ENCODE measurements at regions not wholly inside any gene's neighbourhood (a gene's known extent, or its start where the extent isn't known, plus 50 kb on each side); places are given as distances from the start of the nearest gene placed in this dataset.

DNA sequence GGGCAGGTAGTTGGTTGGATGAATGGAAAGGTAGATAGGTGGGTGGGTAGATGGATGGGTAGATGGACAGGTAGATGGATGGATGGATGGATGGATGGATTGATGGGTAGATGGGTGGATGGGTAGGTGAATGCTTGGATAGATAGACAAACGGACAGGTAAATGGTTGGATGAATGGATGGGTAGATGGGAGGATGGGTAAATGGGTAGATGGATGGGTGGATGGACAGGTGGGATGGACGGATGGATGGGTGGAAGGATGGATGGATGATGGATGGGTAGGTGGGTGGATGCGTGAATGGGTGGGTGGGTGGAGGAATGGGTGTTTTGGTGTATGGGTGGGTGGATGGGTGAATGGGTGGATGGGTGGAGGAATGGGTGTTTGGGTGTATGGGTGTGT is 50.1 kb upstream of the ASAP2 start:
- no peak for DNase-seq

DNA sequence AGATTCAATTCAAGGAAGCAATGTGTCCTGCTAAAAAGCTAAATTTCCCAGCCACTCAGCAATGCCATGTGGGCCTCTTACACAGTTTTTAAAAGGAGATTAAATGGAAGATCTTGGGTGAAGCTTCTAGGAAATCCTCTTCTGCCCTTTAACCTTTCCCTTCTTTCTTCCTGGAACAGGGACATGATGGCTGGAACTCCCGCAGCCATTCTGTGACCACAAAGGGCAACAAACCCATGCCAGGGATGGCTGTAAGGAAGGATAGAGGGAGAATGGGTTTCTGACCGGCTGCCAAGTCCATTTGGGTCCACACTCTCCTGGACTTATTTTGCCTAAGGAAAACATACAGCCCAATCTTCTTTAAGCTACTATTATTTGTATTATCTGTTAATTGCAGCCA is 52.6 kb upstream of the ASAP2 start:
- DNase-seq, result no peak

DNA sequence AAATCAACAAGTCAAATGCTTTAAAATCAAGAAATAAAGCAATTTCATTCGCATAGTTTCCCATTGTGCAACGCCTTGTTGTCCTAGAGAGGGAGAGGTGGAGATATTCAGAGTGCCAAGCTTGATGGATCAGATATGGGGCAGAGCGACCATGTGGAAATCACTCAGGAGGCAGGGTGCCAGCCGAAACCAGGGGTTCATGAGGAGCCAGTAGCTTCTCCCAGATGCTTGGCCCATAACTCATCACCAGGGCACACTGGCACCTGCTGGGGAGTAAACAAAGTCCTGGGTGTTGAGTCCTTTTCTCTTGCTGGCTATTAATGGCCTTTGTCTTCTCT is 53.0 kb upstream of the ASAP2 start:
- DNase-seq, result no peak

DNA sequence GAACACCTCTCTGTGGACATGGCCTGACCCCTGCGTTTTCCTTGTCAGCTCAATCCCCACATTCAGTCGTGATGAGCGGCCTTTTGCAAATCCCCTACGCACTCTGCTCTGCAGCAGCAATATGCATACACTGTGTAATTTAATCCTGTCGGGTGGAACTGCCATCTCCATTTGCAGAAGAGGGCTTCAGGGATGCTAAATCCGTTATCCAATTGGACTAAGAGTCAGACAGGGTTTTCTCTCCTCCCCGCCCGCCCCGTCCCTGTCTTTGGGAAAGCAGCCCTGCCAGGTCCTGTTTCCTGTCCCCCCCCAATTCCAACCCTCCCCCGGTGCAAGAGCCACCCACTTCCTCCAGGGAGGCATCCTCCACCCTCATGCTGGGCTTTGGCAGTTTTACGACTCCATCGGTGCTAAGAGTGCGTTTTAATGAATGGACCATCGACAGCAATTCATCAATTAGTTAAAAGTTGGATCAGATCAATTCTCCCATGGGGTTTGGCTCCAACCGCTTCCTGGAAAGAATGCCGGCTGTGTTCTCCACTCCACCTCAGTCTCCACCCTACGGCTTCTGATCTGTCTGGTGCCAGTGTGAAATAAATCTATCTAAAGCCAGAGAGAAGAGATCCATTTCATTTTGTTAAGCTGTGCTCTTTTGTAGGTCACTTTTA is 53.5 kb upstream of the ASAP2 start:
- DNase-seq, result no peak

DNA sequence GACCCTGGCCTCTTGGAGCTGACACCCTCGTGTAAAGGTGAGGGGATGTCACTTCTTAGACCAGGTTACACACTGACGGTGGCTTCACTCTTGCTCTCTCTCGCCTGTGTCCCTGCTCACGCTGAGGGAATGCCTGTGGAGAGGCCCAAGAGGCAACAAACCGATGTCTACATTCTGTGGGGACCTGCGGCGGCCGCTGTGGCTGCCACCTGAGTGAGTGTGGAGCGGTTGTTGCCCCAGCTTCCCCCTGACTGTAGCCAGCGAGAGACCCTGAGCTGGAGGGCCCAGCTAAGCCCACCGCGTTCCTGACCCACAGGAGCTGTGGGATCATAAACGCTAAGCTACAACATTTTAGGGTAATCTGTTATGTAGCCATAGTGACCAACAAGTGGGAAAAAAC is 55.7 kb upstream of the ASAP2 start:
- DNase-seq, result no peak

DNA sequence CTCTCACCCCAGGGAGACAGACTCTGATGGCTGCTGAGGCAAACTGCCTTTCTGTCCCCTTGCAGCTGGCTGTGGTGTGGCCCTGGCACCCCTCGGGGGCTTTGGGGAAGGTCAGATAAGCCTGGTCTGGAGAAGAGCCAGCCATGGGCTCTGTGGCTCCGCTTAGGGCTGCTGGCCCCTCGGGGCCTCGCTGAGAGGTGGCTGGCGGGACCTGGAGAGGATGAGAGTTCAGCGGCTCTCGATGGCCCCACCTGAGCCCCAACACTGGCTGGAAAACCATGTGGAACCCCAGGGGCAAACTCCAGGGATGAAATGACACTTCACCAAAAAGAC is 56.1 kb upstream of the ASAP2 start:
- no peak for DNase-seq

DNA sequence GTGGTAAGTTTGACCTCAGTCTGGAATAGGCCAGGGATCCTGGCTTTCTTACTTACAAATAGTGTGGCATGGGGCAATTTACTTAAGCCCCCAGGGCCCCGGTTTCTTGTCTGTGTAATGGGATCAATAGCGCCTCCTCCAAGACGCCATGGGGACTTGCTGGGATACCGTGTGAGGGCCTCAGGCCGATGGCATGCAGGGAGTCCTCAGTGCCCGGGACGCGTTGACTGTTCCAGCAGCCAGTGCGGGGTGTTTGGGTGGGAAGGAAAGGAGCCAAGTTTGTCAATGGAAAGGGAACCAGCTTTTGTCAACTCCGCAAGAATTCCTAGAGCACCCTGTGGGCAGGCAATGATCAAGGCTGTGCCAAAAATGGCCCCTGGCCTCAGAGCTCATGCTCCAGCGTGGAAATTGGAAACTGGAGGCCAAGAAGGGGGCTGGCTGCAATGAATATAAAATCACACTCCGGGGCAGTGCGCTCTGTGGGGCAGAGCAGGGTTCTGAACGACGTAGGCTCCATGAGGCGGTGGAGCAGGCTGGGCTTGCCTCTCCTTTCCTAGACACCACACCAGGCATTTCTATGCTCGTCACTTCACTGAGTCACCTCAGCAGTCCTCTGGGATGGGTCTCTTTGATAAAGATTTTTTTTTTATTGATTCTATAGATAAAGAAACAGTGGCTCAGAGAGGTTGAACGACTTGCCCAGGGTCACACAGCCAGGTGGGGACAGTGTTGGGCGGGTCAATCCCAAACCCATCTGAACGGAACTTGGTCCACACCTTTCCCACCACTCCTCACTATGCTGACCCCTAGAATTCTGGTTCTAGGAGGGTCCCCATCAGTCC is 56.7 kb upstream of the ASAP2 start:
- no peak for DNase-seq

DNA sequence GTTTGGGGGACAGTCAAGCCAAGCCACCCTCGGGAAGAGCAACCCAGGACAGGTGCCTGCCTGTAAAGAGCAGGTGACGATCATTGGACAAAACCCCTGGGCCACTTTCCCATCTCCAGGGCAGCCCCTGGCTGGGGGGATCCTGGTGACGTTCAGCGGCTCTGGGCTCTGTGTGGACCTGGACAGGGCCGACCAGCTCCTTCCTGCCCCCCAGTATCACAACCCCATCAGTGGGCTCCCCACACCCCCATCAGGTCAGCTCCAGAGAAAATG is 57.3 kb upstream of the ASAP2 start:
- DNase-seq, result no peak

DNA sequence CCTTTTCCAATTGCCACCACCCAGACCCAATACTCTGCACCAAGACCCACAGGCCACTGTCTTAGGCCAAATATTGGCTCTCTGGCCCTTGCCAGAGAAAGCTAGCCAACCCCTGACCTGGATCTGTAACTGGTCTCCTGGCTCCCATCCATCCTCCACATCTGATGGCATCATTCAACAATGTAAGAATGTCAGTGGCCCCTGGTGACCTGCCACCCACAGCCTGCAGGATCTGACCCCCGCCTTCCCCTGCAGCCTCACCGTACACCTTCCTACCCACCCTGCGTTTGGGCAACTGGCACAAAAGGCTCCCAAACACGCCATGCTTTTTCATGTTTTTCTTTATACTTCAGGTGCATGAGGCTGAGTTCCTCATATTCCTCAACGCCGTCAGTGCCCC is 60.0 kb upstream of the ASAP2 start:
- no peak for DNase-seq

DNA sequence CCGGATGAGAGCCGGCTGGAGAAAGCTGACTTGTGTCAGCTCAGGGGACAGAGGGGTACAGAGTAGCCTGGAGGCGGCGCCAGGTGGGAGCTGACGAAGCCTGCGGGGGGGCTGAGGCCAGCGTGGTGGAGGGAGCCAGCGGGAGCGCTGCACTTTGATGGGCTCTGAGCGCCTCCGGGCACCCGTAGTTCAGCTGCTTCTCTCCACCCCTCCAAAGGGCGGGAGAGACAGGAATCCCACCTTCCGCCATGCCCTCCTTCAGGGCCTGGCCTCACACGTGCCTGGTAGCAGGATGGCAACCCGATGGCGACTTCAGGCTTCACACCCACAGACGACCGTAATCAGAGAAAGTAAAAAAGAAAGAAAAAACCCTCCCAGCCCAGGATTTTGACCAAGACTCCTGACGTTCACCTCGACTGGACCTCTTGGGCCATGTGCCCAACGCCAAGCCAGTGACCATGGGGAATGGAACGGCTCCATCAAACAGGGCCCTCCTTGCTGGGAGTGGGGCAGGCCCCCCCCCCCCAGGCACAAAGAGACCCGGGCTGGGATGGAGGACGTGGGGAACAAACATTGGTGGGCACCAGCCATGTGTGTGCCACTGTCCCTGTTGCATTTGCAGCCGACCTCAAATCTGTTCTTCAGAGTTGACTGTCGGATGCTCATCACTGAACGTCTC is 60.7 kb upstream of the ASAP2 start:
- DNase-seq, result no peak

DNA sequence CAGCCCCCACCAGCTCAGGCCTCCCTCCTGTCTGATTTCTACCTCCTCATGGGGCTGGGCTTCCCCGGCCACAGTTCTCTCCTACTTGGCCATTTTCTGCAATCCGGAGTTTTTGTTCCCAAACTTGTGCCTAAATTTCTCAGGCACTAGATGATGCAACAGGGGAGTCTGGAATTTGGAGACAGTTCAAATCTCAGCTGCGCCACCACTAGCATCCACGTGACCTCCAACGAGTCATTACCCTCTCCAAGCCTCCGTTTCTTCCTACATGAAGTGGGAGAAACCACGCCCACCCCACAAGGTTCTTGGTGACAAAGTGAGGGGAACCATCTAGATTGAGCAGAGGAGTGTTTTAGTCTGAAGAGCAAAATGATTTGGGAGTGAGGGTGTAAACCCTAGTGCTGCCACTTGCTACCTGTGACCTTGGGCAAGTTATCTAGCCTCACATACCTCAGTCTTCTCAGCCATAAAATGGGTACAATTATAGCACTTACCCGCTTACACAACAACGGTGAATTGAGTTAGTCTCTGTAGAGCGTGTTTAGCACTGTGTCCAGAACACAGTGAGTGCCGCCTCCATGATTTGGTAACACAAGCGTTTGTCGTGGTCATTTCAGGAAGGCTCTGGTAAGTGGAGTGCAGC is 61.4 kb upstream of the ASAP2 start:
- no peak for DNase-seq

DNA sequence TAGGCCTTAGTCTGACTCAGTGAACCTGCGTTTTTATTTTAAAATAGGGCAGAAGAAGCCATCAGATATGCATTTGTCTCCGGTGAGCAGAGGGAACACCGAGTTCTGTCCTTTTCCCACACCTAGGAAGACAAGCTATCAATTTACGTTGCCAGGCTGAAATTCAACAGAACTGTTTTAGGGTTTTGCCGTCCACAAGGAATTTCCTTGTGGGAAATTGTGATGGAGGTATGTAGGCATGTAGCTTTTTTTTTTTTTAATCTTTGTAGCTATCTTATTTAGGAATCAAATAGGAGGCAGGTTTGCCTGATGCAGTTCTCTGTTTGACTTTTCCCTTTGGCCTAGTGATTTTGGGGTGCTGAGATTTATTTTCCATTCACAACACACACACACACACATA is 62.0 kb upstream of the ASAP2 start:
- no peak for DNase-seq

DNA sequence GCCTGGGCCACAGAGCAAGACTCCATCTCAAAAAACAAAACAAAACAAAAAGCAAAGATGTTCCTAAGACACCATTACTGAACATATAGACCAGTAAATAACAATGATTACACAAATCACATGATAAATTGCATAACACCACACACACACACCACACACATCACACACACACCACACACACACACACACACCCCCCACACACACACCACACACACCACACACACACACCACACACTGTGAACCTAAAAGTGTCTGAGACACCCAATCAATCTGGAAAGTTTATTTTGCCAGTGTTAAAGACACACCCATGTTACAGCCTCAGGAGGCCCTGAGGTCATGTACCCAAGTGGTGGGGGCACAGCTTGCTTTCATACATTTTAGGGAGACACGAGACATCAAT is 62.6 kb upstream of the ASAP2 start:
- DNase-seq, result no peak

DNA sequence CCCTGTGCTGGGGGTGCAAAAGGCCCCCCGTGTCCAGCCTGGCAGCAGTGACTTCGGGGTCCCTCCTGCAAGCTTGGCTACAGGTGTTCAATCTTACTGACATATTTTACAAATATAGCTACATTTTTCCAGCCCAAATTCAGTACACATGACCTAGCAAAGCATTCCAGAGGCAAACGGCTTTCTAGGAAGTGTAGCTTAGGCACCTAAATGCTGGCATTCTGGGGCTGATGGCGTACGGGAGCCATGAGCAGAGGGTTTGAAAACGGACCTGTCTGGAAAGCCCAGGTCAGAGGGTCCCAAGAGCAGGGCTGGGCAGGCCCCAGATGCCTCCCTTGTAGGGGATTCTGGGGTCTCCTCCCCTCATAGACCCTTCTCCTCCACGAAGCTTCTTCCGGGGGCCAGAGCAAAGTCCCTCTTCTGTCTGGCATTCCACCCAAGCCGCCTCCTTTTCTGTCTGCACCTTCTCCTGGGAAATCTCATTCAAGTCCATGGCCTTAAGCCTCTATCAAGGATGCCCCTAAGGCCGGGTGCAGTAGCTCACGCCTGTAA is 63.3 kb upstream of the ASAP2 start:
- no peak for DNase-seq

DNA sequence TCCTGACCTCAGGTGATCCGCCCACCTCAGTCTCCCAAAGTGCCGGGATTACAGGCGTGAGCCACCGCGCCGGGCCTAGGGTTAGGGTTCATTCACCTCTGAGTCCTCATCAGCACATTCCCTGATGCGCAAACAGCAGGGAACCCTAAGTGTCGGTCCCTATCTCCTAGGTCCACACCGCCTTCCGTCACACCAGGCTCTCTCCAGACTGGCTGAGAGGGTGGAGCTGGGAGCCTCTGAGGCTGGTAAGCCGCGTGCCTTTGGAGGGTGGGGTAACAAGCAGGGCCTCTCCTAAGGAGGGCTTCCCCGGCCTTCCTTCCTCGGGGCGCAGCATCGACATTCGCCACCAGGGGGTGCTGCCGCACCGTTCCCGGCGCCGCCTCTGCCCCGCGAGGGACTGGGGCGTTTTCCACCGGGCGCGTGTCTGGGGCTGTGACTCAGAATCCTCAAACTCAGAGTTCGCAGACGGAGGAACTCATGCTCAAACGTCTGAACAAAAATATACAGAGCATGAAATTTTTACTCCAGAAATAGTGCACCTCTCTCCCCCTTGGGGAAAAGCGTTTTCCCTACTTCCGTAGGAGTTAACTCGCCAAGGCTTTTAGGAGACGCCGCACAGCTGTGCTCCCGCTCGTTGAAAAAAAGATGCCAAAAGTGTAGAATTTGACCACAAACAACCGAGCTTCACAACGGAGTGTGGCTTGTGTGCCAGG is 63.9 kb upstream of the ASAP2 start:
- peak; percentile 31 for DNase-seq

DNA sequence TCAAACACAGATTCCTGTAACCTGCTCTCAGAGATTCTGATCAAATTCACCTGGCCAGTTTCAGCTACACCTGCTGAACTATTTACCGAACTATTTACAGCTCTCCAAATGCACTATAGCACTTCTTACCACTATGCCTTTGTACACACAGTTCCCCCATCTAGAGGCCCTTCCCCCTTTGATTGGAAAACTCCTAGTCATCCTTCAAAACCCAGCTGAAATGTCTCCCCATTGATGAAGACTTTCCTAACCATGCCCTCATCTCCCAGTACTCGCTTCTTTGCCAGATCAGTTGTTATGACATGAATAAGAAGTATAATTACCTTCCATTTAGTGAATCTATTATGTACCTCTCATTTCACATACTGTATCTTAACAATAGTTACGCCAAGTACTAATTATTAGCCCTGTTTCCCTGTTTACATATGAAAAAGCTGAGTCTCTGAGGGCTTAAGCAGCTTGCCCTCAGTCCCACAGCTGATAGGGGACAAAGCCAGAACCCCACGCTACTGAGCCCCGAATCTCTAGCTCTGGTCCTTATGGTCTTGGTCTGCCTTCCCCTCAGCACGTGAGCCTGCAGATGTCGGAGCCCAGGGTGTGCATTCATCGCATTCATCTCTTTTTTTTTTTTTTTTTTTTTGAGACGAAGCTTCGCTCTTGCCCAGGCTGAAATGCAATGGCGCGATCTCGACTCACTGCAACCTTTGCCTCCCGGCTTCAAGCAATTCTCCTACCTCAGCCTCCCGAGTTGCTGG is 64.7 kb upstream of the ASAP2 start:
- no peak for DNase-seq

DNA sequence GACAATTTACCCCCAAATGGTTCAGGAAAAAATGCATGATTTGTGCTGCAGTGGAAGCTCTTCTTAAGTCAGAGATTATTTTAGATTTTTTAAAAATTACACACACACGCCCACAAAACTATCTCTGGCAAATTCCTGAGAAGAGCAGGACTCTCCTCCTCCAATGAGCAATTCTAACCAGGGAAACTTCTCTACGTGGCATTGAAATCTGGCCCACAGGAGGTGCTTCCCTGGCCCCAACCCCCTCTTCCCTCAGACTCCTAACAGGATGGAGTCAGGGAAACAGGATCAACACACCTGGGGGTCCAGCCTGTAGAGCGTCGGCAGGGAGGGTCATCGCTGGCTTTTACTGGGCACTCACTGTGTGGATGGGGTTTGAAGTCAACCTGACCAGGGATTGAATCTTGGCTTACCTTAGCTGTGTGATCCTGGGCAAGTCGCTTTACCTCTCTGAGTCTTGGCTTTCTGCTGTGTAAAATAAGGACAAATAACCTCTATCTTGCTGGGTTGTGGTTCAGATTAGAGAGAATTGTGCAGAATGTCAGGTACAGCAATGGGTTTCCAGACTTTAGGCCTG is 65.4 kb upstream of the ASAP2 start:
- no peak for DNase-seq

DNA sequence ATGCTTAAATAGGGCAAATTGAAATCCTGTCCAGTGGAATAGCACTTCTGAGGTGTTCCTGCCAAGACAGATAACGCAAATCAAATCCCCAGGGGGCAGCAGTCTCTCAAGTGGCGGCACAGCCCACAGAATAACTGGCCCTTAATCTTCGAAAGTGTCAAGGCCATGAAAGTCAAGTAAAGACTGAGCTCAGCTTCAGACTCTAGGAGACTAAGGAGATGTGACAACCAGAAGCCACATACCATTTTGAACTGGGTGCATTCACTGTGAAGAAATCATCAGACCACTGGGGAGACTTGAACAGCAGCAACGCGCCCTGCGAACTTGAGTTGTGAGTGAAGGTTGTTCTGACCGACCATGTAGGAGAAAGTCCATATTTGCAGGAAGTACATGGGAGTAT is 66.0 kb upstream of the ASAP2 start:
- DNase-seq, result no peak

DNA sequence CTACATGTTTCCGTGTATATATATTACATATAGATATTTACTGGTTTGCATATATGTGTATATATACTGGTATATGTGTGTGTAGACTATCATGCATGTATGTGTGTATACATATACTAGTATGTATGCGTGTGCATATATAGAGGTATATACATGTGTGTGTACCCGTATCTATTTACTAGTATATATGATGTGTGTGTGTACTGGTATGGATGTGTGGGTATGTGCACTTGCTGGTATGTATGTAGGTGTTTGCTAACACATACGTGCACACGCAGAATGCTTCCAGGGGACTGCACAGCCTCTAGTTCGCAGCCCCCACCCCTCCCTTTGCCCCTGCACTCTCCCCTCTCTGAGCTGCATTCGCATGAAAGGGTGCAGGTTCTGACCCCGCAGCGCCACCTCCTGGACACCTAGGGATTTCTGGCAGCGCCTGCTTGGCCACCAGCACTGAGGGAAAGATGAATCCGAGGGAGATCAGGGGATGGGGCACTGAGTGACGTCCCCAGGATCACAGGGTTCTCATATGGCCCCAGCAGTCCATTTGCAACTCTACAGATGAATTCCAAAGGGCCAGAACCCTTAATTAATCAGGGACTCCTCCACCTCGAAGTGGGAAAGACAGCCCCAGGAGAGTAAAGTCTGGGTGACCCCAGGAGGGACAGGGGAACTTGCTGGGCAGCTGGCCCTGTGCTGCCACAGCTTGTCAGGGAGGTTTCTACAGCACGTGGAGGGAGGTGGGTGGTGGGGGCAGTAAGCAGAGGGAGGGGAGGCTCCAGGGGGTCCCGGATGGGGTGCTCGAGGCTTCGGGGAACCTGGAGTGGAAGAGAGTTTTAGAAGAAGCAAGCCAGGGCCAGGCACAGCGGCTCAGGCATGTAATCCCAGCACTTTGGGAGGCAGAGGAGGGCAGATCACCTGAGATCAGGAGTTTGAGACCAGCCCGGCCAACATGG is 66.8 kb upstream of the ASAP2 start:
- DNase-seq, result peak; percentile 33

DNA sequence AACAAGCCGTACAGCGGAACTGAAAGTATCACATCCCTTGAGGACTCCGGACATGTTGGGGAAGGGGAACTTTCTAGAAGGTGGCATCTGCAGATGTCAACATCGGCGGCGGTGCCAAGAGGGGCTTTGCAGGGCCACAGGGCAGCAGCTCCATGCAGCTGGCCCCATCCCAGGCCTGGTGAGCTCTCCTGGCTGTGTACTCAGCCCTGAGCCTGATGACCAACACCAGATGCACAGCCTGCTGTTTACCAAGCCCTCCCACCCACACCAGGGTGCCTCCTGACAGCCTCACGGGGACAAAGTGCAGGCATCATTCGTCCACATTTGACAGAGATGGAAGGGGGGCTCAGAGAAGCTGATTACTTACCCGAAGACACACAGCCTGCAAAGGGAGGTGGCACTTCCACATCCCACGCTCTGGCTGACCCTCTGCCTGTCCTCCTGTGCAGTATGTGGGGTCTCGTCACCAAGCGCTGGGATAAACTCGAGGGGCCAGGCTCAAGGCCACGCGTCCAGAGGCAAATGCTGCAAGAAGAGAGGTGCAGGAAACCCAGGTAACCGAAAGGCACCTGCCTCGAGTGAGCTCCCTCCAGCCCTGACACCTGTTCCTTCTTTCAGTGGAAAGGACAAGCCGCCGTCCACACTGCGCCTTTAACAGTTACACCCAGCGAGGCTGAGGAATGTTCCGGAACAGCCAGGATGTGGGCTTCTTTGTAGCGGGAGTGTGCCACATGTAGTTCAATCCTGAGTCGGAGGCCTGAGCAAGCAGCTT is 69.0 kb upstream of the ASAP2 start:
- no peak for DNase-seq

Measured in NCI-H1105 treated with DMSO at 0.1 percent for 48 hours (cell line).